ENCODE measurements at regions not wholly inside any gene's neighbourhood (a gene's known extent, or its start where the extent isn't known, plus 50 kb on each side); places are given as distances from the start of the nearest gene placed in this dataset.

DNA sequence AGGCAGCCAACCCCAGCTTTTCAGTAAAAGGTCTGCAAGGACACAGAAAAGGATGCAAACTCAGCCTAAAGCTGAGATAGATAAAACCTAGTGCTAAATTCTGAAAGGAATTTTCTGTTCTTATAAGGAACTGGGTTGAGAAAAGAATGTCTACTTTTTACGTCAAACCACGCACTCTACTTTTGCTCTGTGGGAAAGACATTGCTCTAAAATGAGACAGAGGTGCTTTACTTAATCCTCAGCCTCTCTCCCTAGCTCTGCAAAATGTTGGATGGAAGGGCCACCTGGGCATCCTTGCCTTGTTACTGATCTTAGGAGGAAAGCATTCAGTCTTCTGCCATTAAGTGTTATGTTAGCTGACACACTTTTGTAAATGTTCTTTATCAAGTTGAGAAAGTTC lies 72.1 kb upstream of the LINC00305 start:
- Histone ChIP-seq H3K27ac (ENCODE audit: insufficient read depth, low read length) (no peak overlapping the region), H3K9ac (ENCODE audit: insufficient read depth, low read length) (no peak overlapping the region), H3K36me3 (ENCODE audit: control insufficient read depth, insufficient read depth, low read length) (no peaks in the 10 kb centered on the region), H3K4me3 (replicated peaks in 1 of 4; ENCODE audit: control extremely low read depth in 1 of 4, insufficient read depth in 1 of 4, low read depth in 3 of 4, low read length in 4 of 4) (no peak overlapping the region), H3K27me3 (ENCODE audit: control insufficient read depth, insufficient read depth, low read length) (no peaks in the 10 kb centered on the region), H4K20me1 (ENCODE audit: control insufficient read depth, extremely low read depth, insufficient read depth, low read length) (no peaks in the 10 kb centered on the region), H3K4me2 (ENCODE audit: extremely low read depth, insufficient read depth, low read length) (no peak overlapping the region), H3K9me3 (ENCODE audit: control insufficient read depth, insufficient read depth, low read depth, low read length) (no peaks in the 10 kb centered on the region), H3K4me1 (ENCODE audit: control insufficient read depth, extremely low read depth, insufficient read depth, low read length) (no peaks in the 10 kb centered on the region), H3K79me2 (ENCODE audit: control insufficient read depth, insufficient read depth, low read length) (no peaks in the 10 kb centered on the region), H2AFZ (ENCODE audit: low read length) (no peak overlapping the region)
- TF ChIP-seq, protein P1, sequence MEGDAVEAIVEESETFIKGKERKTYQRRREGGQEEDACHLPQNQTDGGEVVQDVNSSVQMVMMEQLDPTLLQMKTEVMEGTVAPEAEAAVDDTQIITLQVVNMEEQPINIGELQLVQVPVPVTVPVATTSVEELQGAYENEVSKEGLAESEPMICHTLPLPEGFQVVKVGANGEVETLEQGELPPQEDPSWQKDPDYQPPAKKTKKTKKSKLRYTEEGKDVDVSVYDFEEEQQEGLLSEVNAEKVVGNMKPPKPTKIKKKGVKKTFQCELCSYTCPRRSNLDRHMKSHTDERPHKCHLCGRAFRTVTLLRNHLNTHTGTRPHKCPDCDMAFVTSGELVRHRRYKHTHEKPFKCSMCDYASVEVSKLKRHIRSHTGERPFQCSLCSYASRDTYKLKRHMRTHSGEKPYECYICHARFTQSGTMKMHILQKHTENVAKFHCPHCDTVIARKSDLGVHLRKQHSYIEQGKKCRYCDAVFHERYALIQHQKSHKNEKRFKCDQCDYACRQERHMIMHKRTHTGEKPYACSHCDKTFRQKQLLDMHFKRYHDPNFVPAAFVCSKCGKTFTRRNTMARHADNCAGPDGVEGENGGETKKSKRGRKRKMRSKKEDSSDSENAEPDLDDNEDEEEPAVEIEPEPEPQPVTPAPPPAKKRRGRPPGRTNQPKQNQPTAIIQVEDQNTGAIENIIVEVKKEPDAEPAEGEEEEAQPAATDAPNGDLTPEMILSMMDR (conservative IDR thresholded peaks at IDR 0.05 in 1 of 2, IDR thresholded peaks at IDR 0.05 in 1 of 2; ENCODE audit: low read depth in 1 of 2, low read length in 2 of 2), result no peak
- TF ChIP-seq EZH2 (IDR thresholded peaks at IDR 0.05; ENCODE audit: low read length, missing control alignments), result no peak
- DNase-seq (ENCODE audit: low read depth in 2 of 2), result no peak

DNA sequence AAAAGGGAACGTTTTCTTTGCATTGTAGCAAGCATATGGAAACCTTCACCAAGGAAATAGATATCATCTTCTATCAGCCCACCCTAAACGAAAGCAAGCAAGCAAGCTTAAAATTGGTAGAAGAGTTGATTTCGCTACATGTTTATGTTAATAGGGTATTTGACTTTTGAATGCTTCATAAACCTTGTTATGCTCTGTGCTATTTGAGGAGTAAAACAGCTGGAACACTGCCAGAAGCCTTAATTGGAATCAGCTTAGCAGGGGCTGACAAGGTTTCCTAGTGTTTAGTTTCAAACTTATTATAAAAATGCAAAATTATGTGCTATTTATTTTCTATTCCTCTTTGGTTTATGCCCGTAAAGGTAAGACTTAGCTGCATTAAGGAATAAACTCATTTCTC lies 70.6 kb upstream of the LINC00305 start:
- Histone ChIP-seq H3K9me3 (ENCODE audit: control insufficient read depth, insufficient read depth, low read depth, low read length) (no peaks in the 10 kb centered on the region), H3K4me1 (ENCODE audit: control insufficient read depth, extremely low read depth, insufficient read depth, low read length) (no peaks in the 10 kb centered on the region), H2AFZ (ENCODE audit: low read length) (no peak overlapping the region), H3K27ac (ENCODE audit: insufficient read depth, low read length) (no peak overlapping the region), H3K4me3 (replicated peaks in 1 of 4; ENCODE audit: control extremely low read depth in 1 of 4, insufficient read depth in 1 of 4, low read depth in 3 of 4, low read length in 4 of 4) (no peak overlapping the region), H3K4me2 (ENCODE audit: extremely low read depth, insufficient read depth, low read length) (no peak overlapping the region), H4K20me1 (ENCODE audit: control insufficient read depth, extremely low read depth, insufficient read depth, low read length) (no peaks in the 10 kb centered on the region), H3K9ac (ENCODE audit: insufficient read depth, low read length) (no peak overlapping the region), H3K79me2 (ENCODE audit: control insufficient read depth, insufficient read depth, low read length) (no peaks in the 10 kb centered on the region), H3K36me3 (ENCODE audit: control insufficient read depth, insufficient read depth, low read length) (no peaks in the 10 kb centered on the region), H3K27me3 (ENCODE audit: control insufficient read depth, insufficient read depth, low read length) (no peaks in the 10 kb centered on the region)
- no peak for DNase-seq (ENCODE audit: low read depth in 2 of 2)
- TF ChIP-seq, protein P1 (conservative IDR thresholded peaks at IDR 0.05 in 1 of 2, IDR thresholded peaks at IDR 0.05 in 1 of 2; ENCODE audit: low read depth in 1 of 2, low read length in 2 of 2), result no peak
- TF ChIP-seq EZH2 (IDR thresholded peaks at IDR 0.05; ENCODE audit: low read length, missing control alignments), result no peak

DNA sequence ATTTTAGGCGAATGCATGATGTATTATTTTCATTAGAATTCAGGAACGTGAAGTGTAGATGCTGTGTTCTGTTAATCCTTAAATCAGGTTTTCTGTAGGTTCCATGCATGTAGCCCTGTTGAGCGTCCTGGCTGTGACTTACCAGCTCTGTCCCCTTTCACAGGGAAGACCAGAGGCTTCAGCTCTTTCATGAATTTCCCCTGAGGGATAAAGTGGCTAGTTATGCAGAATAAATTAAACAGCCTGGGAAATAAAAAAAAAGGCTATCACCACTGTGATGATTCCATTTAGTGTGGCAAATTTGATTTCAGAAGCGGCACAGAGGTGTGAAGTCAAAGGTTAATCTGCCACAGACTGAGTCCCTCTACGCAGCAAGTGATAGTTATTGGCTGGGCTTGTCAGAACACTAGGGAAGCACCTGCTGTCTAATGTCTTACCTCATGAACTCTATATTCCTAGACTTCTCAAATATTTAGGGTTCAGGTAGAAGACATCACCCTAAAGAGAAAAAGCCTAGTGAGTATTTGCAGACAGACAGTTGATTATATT lies 61.6 kb upstream of the LINC00305 start:
- Histone ChIP-seq H4K20me1 (ENCODE audit: control insufficient read depth, extremely low read depth, insufficient read depth, low read length) (no peaks in the 10 kb centered on the region), H3K4me2 (ENCODE audit: extremely low read depth, insufficient read depth, low read length) (no peak overlapping the region), H3K4me1 (ENCODE audit: control insufficient read depth, extremely low read depth, insufficient read depth, low read length) (no peaks in the 10 kb centered on the region), H3K9ac (ENCODE audit: insufficient read depth, low read length) (no peak overlapping the region), H3K27me3 (ENCODE audit: control insufficient read depth, insufficient read depth, low read length) (no peaks in the 10 kb centered on the region), H3K9me3 (ENCODE audit: control insufficient read depth, insufficient read depth, low read depth, low read length) (no peaks in the 10 kb centered on the region), H3K79me2 (ENCODE audit: control insufficient read depth, insufficient read depth, low read length) (no peaks in the 10 kb centered on the region), H3K4me3 (replicated peaks in 1 of 4; ENCODE audit: control extremely low read depth in 1 of 4, insufficient read depth in 1 of 4, low read depth in 3 of 4, low read length in 4 of 4) (no peak overlapping the region), H3K36me3 (ENCODE audit: control insufficient read depth, insufficient read depth, low read length) (no peaks in the 10 kb centered on the region), H3K27ac (ENCODE audit: insufficient read depth, low read length) (no peak overlapping the region), H2AFZ (ENCODE audit: low read length) (no peak overlapping the region)
- DNase-seq (ENCODE audit: low read depth in 2 of 2), result no peak
- no peak for TF ChIP-seq EZH2 (IDR thresholded peaks at IDR 0.05; ENCODE audit: low read length, missing control alignments)
- TF ChIP-seq, protein P1 (conservative IDR thresholded peaks at IDR 0.05 in 1 of 2, IDR thresholded peaks at IDR 0.05 in 1 of 2; ENCODE audit: low read depth in 1 of 2, low read length in 2 of 2), result no peak

Measured in fibroblast of lung (primary cell).